ENCODE measurements at regions not wholly inside any gene's neighbourhood (a gene's known extent, or its start where the extent isn't known, plus 50 kb on each side); places are given as distances from the start of the nearest gene placed in this dataset.

DNA sequence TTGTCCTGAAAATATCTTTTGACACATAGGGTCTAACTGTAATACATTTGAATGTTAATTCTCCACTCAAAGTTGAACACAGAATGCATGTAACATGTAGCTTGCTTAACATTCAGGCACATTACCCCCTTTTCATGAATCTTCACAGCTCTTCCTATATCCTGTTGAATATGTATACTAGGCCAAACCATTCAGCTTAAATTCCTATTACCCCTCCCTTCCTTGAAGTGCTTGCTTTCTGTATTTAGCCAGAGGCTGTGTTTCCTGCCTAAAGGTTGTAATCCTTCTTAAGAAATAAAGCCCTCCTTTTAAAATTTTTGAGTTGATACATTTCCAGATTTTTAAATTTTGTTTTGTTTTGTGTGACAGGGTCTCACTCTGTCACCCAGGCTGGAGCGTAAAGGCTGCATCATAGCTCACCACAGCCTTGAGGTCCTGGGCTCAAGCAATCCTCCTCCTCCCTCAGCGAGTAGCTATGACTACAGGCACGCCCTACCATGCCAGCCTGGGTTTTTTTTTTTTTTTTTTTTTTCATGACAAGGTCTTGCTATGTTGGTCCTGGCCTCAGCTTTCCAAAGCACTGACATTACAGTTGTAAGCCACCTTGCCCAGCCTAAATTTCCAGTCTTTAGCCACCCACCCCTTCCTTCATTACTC is 357.6 kb downstream of the DSC3 start:
- H3K27me3 ChIP-seq (ENCODE audit: insufficient read depth, low read length, poor library complexity, severe bottlenecking): no peaks in the 10 kb centered on the region
- H3F3A ChIP-seq (ENCODE audit: low read depth): no peaks in the 10 kb centered on the region
- H3K4me2 ChIP-seq (ENCODE audit: low read depth, low read length, poor library complexity, severe bottlenecking): no peak overlapping the region
- H3K9me2 ChIP-seq (replicated peaks; ENCODE audit: low read depth, low read length): no peaks in the 10 kb centered on the region
- no peak overlapping the region for H3K4me3 ChIP-seq (ENCODE audit: low read length, poor library complexity, severe bottlenecking)
- H3K4me1 ChIP-seq (ENCODE audit: insufficient read depth, low read length, poor library complexity, severe bottlenecking): no peaks in the 10 kb centered on the region
- H3K36me3 ChIP-seq (ENCODE audit: insufficient read depth, low read length): no peaks in the 10 kb centered on the region
- H3K79me2 ChIP-seq (ENCODE audit: insufficient read depth, low read length): no peaks in the 10 kb centered on the region
- TF ChIP-seq, protein P1, sequence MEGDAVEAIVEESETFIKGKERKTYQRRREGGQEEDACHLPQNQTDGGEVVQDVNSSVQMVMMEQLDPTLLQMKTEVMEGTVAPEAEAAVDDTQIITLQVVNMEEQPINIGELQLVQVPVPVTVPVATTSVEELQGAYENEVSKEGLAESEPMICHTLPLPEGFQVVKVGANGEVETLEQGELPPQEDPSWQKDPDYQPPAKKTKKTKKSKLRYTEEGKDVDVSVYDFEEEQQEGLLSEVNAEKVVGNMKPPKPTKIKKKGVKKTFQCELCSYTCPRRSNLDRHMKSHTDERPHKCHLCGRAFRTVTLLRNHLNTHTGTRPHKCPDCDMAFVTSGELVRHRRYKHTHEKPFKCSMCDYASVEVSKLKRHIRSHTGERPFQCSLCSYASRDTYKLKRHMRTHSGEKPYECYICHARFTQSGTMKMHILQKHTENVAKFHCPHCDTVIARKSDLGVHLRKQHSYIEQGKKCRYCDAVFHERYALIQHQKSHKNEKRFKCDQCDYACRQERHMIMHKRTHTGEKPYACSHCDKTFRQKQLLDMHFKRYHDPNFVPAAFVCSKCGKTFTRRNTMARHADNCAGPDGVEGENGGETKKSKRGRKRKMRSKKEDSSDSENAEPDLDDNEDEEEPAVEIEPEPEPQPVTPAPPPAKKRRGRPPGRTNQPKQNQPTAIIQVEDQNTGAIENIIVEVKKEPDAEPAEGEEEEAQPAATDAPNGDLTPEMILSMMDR (conservative IDR thresholded peaks at IDR 0.05; ENCODE audit: low read length): no peak
- no peak for TF ChIP-seq EZH2phosphoT487 (IDR thresholded peaks at IDR 0.05; ENCODE audit: borderline replicate concordance)
- no peaks in the 10 kb centered on the region for H4K20me1 ChIP-seq (ENCODE audit: insufficient read depth, low read length, poor library complexity, severe bottlenecking)
- no peak overlapping the region for H2AFZ ChIP-seq (ENCODE audit: low read length)
- H3K9ac ChIP-seq (ENCODE audit: low read depth, low read length, poor library complexity, severe bottlenecking): no peak overlapping the region
- H3K9me3 ChIP-seq (ENCODE audit: insufficient read depth, low read depth, low read length): no peaks in the 10 kb centered on the region

DNA sequence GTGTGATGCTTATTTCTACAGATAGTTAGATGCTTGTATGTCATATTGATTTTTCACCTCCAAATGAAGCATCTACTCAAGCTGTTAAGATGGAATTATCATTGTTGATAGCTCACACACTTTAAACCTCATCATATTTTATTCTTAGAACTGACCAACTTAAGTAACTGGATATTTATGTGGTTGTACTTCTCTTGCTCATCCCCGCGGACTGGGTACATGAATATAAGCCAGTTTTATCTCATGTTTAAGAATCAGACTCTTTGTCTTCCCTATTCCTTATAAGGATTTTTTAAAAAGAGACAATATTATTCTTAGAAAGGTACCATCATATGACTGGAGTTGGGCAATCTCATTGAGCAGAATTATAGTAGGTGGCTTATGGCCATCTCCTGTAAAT is 358.7 kb downstream of the DSC3 start:
- no peak overlapping the region for H3K4me2 ChIP-seq (ENCODE audit: low read depth, low read length, poor library complexity, severe bottlenecking)
- no peak overlapping the region for H3K9ac ChIP-seq (ENCODE audit: low read depth, low read length, poor library complexity, severe bottlenecking)
- H3K9me2 ChIP-seq (replicated peaks; ENCODE audit: low read depth, low read length): no peaks in the 10 kb centered on the region
- H3K36me3 ChIP-seq (ENCODE audit: insufficient read depth, low read length): no peaks in the 10 kb centered on the region
- H3F3A ChIP-seq (ENCODE audit: low read depth): no peaks in the 10 kb centered on the region
- H3K4me1 ChIP-seq (ENCODE audit: insufficient read depth, low read length, poor library complexity, severe bottlenecking): no peaks in the 10 kb centered on the region
- H3K27me3 ChIP-seq (ENCODE audit: insufficient read depth, low read length, poor library complexity, severe bottlenecking): no peaks in the 10 kb centered on the region
- TF ChIP-seq, protein P1 (conservative IDR thresholded peaks at IDR 0.05; ENCODE audit: low read length): no peak
- no peak for TF ChIP-seq EZH2phosphoT487 (IDR thresholded peaks at IDR 0.05; ENCODE audit: borderline replicate concordance)
- H3K9me3 ChIP-seq (ENCODE audit: insufficient read depth, low read depth, low read length): no peaks in the 10 kb centered on the region
- H3K79me2 ChIP-seq (ENCODE audit: insufficient read depth, low read length): no peaks in the 10 kb centered on the region
- H4K20me1 ChIP-seq (ENCODE audit: insufficient read depth, low read length, poor library complexity, severe bottlenecking): no peaks in the 10 kb centered on the region
- H2AFZ ChIP-seq (ENCODE audit: low read length): no peak overlapping the region
- H3K4me3 ChIP-seq (ENCODE audit: low read length, poor library complexity, severe bottlenecking): no peak overlapping the region

DNA sequence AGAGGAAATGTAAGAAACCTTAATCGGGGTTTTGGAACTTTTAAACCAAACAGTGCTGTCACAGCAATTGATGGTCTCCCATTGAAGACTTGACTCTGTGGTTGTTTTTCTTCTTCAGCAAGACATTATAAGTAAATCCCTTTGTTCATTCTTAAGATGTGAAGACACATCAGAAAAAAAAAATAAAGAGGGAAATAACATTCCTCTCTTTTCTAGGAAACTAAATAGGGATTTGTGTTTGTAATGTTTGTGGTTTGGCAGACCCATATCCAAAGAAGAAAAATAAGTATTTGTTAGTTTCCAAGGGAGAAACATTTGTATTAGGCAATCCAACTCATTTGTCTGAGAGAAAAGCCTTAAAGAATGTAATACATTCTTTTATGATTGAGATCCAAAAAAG is 359.9 kb downstream of the DSC3 start:
- no peak for TF ChIP-seq EZH2phosphoT487 (IDR thresholded peaks at IDR 0.05; ENCODE audit: borderline replicate concordance)
- TF ChIP-seq, protein P1 (conservative IDR thresholded peaks at IDR 0.05; ENCODE audit: low read length): no peak
- Histone ChIP-seq H3F3A (ENCODE audit: low read depth) (no peaks in the 10 kb centered on the region), H3K4me3 (ENCODE audit: low read length, poor library complexity, severe bottlenecking) (no peak overlapping the region), H3K4me2 (ENCODE audit: low read depth, low read length, poor library complexity, severe bottlenecking) (no peak overlapping the region), H3K4me1 (ENCODE audit: insufficient read depth, low read length, poor library complexity, severe bottlenecking) (no peaks in the 10 kb centered on the region), H3K36me3 (ENCODE audit: insufficient read depth, low read length) (no peaks in the 10 kb centered on the region), H4K20me1 (ENCODE audit: insufficient read depth, low read length, poor library complexity, severe bottlenecking) (no peaks in the 10 kb centered on the region), H3K9ac (ENCODE audit: low read depth, low read length, poor library complexity, severe bottlenecking) (no peak overlapping the region), H3K27me3 (ENCODE audit: insufficient read depth, low read length, poor library complexity, severe bottlenecking) (no peaks in the 10 kb centered on the region), H3K79me2 (ENCODE audit: insufficient read depth, low read length) (no peaks in the 10 kb centered on the region), H3K9me2 (replicated peaks; ENCODE audit: low read depth, low read length) (no peaks in the 10 kb centered on the region), H2AFZ (ENCODE audit: low read length) (no peak overlapping the region), H3K9me3 (ENCODE audit: insufficient read depth, low read depth, low read length) (no peaks in the 10 kb centered on the region)
